ENCODE measurements at regions not wholly inside any gene's neighbourhood (a gene's known extent, or its start where the extent isn't known, plus 50 kb on each side); places are given as distances from the start of the nearest gene placed in this dataset.

DNA sequence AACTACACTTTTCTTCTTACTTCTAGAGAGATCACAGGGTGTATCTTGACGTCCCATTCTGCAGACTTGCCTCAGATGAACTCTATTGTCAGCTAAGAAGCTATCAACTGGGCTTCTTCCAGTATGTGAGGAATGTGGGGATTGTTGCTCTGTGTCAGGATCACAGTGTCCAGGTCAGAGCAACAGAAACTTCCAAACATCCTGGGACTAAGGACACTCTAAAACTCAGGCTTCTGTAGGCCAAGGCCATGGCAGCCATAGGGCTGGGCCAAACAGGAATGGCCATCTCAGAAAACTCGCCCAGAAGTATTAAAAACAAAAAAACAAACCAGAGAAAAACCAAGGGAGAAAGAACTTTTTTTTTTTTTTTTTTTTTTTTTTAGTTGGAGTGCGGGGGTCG is 210.0 kb upstream of the CLINT1 start:
- TF ChIP-seq, protein P1, sequence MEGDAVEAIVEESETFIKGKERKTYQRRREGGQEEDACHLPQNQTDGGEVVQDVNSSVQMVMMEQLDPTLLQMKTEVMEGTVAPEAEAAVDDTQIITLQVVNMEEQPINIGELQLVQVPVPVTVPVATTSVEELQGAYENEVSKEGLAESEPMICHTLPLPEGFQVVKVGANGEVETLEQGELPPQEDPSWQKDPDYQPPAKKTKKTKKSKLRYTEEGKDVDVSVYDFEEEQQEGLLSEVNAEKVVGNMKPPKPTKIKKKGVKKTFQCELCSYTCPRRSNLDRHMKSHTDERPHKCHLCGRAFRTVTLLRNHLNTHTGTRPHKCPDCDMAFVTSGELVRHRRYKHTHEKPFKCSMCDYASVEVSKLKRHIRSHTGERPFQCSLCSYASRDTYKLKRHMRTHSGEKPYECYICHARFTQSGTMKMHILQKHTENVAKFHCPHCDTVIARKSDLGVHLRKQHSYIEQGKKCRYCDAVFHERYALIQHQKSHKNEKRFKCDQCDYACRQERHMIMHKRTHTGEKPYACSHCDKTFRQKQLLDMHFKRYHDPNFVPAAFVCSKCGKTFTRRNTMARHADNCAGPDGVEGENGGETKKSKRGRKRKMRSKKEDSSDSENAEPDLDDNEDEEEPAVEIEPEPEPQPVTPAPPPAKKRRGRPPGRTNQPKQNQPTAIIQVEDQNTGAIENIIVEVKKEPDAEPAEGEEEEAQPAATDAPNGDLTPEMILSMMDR (IDR thresholded peaks at IDR 0.05): no peak
- no peak for TF ChIP-seq POLR2A (IDR thresholded peaks at IDR 0.05)

Measured in lower leg skin (tissue), 3 donors.